Astrocyte of the cerebellum (primary cell): ENCODE measurements at regions not wholly inside any gene's neighbourhood (a gene's known extent, or its start where the extent isn't known, plus 50 kb on each side); places are given as distances from the start of the nearest gene placed in this dataset.

Experiments
- DNase-seq: peaks from one replicate; pipeline ENCODE4 v3.0.0-alpha.2; 2011; ENCODE audit warnings: low read depth
- H3K4me3 ChIP-seq: 2 replicates; pipeline ENCODE4 v1.5.1; 2011; ENCODE audit warnings: mild to moderate bottlenecking, low read depth, low read length, moderate library complexity
- in situ Hi-C: cut with HindIII; loops from 2 replicates; pipeline ENCODE4 v1.10.0; 2017; ENCODE audit warnings: low sequenced_read_pairs
- TF ChIP-seq, protein P1 (sequence below): IDR thresholded peaks from 2 replicates; pipeline ENCODE4 v1.5.1; 2012; ENCODE audit warnings: low read length, low read depth, moderate library complexity, mild to moderate bottlenecking; ENCODE audit errors: missing control alignments

DNA sequence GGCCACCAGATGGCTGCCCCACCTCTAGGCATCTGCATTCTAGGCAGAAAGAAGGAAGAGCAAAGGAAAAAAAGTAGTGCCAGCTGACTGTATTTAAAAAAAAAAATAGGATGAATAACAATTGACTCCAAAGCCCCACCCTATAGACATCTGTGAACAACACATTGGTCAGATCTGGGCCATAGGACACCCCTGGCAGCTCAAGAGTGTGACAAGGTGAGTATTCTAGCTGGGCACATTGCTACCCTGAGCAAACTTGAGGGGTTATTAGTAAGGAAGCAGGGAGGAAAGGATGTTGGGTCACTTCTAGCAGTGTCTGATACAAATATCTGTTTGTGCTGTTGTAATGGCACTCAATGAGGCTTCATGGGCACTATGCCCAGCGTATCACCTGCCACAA lies 58.6 kb upstream of the NPAS2 start:
- no peak overlapping the region for H3K4me3 ChIP-seq
- DNase-seq: no peak
- in situ Hi-C loops: no loop called here
- TF ChIP-seq, protein P1, sequence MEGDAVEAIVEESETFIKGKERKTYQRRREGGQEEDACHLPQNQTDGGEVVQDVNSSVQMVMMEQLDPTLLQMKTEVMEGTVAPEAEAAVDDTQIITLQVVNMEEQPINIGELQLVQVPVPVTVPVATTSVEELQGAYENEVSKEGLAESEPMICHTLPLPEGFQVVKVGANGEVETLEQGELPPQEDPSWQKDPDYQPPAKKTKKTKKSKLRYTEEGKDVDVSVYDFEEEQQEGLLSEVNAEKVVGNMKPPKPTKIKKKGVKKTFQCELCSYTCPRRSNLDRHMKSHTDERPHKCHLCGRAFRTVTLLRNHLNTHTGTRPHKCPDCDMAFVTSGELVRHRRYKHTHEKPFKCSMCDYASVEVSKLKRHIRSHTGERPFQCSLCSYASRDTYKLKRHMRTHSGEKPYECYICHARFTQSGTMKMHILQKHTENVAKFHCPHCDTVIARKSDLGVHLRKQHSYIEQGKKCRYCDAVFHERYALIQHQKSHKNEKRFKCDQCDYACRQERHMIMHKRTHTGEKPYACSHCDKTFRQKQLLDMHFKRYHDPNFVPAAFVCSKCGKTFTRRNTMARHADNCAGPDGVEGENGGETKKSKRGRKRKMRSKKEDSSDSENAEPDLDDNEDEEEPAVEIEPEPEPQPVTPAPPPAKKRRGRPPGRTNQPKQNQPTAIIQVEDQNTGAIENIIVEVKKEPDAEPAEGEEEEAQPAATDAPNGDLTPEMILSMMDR: no peak

DNA sequence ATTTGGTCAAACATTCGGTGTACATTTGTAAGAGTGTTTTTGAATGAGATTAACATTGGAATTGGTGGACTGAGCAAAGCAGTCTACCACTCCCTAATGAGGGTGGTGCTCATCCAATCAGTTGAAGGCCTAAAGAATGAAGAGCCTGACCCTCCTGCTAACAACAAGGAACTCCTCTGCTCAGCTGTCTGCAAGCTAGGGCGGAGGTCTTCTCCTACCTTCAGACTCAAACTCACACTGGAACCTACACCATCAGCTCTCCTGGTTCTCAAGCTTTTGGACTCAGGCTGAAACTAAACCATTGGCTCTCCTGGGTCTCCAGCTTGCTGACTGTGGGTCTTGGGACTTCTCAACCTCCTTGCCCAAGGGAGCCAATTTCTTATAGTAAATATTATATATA lies 55.5 kb upstream of the NPAS2 start:
- no peak for DNase-seq
- no peak overlapping the region for H3K4me3 ChIP-seq
- in situ Hi-C loops: no loop called here
- TF ChIP-seq, protein P1: no peak

DNA sequence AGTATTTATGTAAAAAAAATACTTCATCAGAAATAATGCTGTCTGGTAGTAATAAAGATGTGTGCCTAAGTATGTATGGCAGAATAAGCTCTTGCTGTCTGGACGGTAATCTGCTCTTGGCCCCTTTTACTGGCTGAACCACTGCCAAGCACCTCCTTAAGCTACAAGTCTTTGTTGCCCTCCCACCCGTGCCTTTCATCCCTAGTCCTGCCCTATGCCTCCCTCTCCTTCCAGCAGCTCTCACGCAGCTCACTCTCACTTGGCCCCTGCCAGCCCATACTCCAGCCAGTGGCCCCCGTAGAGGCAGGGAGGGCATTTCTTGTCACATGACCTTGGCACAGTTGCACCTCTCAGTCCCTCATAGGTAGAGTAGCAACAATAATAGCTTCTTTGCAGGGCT lies 54.5 kb upstream of the NPAS2 start:
- in situ Hi-C loops: no loop called here
- H3K4me3 ChIP-seq: no peak overlapping the region
- no peak for DNase-seq
- TF ChIP-seq, protein P1: no peak

DNA sequence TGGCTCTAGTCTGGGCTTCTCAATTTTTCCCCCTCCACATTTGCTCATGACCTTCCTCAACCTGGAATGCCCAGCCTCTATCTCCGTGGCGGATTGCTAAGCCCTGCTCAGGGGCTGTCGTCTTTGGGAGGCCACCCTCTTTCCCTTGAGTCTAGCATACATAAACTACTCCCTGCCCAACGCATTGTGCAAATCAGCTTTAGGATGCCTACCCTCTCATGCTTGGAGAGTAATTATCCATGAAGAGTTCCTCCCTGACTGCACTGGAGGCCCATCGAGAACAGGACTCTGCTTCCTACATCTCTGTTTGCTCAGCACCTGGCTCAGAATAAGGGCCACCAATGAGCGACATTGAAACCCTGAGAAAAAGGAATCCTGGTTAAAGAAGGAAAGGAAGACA lies 53.7 kb upstream of the NPAS2 start:
- TF ChIP-seq, protein P1: no peak
- DNase-seq: no peak
- no peak overlapping the region for H3K4me3 ChIP-seq
- in situ Hi-C loops: no loop called here

DNA sequence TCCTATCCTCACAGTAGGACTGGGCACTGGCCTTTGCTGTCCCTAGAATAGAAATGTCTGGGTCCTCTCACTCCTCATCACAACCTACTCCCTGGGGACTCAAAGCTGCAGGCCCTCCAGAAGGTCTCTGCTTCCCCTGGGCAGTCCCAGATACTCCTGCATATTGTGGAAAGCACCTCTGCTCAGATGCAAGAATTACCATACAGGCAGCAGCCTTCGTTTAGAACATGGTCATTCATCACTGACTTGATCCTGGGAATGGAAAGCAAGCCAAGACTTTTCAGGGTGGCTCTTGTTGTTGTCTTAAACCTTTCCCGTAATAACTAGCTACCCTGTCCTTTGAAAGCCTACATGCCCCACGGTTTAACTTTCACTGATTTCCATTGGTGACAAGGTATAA lies 53.1 kb upstream of the NPAS2 start:
- H3K4me3 ChIP-seq: no peak overlapping the region
- no peak for DNase-seq
- in situ Hi-C loops: no loop called here

DNA sequence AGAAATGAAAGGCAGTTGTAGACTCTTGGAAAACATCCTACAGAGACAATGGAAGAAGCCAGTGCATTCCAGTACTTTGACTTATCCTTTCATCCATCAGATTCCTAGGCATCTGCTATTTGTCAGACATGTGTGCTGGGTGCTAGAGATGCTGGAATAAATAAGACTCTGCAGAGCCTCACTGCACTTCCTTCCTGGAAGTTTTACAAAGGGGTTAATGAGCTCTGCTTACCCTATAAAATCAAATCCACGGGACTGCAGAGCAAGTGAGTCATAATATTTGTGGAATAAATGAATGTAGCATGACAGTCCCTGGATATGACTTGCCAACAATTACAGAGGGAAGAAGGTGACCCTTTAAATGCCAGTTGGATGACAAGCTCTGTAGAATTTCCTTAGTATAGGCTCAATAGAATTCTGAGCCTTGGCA lies 52.7 kb upstream of the NPAS2 start:
- TF ChIP-seq, protein P1: no peak
- in situ Hi-C loops: no loop called here
- no peak for DNase-seq

More for the DNA sequence above, 53.1 kb upstream of the NPAS2 start:
- TF ChIP-seq, protein P1: no peak

More for the DNA sequence above, 52.7 kb upstream of the NPAS2 start:
- no peak overlapping the region for H3K4me3 ChIP-seq
